ENCODE measurements at regions not wholly inside any gene's neighbourhood (a gene's known extent, or its start where the extent isn't known, plus 50 kb on each side); places are given as distances from the start of the nearest gene placed in this dataset.
"Not testable (repeated sequence)": the region's sequence is repeated elsewhere in the genome, so short reads cannot be mapped to it uniquely, and the experiment has no call there.

DNA sequence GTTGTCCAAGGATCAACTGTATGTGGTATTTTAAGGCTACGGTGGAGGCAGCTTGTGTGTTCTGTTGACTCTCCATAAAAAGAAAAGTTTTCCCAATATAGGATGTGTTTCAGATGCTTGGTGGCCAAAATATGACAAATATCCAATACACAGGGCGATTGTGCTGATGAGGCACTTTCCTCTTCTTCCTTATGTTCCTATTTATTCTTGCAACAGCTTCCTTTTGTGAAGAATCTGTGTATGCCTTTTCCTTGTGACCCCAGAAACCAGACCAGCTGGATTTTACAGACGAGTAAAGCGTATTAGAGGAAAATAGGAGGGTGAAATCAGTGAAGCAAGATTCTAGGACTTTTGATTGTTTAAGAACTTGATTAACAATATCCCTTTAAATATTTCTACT is 452.0 kb downstream of the DMAC1 start:
- no peak for DNase-seq (ENCODE audit: low read depth in 2 of 2)

DNA sequence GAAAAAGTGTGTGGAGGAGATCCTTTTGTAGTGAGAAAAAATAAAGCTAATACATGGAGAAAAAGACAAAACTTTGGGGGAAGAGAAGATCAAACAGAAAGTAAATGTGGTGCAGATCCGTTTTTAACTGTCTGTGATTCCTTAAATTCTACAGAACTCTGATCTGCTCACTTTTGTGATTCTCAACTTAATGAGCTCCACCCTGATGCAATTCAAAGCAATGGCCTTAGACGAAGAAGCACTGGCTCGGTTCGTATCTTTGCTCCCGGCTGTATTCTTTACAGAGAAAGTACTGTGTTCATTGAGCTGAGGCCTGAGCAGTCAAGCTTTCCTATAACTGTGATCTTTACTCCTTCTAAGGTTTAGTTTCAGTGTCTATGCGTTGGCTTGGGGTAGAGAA is 453.4 kb downstream of the DMAC1 start:
- DNase-seq (ENCODE audit: low read depth in 2 of 2): no peak

DNA sequence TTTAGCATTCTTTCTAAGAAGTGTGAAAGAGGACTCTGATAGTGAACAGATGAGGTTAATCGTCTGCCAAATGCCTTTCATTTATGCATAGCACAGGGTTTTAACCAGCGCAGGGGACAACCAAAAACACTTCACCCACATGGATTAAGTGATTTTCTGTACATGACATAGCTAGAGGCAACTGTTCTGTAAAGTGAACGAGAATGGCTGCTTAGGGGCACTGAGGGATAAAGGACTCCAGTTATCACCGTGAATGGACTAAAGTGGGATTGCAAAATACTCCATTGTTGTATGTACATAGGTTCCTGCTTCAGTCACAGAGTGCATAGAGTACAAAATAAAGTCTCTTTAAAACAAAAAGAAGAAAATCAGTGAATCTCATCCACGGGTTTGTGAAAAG is 456.8 kb downstream of the DMAC1 start:
- no peak for DNase-seq (ENCODE audit: low read depth in 2 of 2)

DNA sequence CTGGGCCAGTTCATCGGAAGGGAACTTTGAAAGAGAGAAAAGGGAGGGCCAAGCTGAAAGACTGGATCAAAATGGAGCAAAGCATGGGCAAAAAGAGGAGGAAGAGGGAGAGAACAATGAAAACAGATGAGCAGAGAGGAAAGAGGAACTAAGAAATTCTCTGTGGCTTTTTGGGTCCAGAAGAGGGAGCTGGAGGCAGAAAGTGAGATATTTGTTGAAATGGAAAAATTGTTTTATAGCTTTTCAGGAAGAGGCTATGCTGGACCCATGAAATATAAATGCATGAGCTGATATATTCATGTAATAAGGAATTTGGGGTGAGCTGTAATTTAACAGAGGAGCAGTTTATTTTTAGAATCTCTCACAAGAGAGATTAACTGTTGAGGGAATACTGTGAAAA is 457.3 kb downstream of the DMAC1 start:
- DNase-seq (ENCODE audit: low read depth in 2 of 2): no peak

DNA sequence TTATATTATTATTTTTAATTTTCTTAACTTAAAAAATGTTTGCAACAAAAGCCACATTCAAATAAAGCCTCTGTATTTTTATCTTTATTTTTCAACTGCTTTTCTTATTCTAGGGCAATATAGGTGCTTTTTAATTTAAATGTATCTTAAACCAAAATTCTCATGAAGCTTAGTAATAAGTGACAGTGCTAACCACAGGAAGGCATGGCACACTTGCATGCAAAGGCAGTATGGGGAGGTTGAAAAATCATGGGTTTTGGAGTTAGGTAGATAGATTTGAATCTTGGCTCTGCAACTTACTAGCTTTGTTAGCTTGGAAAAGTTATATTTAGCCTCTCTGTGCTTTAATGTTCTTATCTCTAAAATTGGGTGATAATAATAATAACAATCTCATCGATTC is 458.0 kb downstream of the DMAC1 start:
- DNase-seq (ENCODE audit: low read depth in 2 of 2): no peak

DNA sequence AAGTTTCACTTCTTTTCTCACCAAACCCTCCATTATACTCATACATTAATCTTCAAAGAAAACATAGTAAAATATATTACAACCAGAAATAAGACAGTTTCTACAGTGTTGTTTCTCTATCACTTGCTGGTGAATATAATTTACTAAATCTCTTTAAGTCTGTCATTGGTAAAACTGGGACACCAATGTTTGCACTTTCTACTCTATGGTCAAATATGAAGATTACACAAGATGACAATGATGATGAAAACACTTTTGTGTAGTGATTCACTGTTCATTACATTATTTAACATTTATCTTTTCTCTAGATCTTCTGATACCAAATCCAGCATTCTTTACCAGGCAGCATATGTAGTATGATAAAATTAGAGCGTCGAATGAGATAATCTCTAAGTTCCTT is 459.1 kb downstream of the DMAC1 start:
- no peak for DNase-seq (ENCODE audit: low read depth in 2 of 2)

DNA sequence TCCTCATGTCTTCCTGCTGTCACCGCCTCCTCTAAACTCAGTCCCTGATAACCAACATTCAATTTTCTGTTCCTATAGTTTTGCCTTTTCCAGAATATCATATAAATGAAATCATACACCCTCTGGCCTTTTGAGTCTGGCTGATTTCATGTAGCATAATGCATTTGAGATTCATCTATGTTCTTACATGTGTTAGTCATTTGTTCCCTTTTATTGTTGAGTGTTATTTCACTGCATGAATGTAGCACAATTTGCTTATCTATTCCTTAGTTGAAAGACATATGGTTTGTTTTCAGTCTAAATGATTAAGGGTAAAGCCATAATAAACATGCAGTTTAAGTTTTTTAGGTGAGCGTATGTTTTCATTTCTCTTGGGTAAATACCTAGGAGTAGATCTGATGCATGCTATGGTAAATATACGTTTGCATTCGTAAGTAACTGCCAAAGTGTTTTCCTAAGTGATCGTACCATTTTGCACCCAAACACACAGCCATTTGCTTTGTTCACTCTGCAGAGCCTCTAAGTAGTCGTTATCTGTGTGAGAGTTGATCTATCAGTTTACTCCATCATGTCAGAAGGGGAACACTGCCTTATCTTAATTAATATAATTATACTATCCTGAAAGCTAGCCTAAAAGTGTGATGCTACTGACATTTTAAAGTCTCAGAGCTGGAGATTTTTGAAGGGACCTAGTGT is 460.8 kb downstream of the DMAC1 start:
- DNase-seq (ENCODE audit: low read depth in 2 of 2): no peak

DNA sequence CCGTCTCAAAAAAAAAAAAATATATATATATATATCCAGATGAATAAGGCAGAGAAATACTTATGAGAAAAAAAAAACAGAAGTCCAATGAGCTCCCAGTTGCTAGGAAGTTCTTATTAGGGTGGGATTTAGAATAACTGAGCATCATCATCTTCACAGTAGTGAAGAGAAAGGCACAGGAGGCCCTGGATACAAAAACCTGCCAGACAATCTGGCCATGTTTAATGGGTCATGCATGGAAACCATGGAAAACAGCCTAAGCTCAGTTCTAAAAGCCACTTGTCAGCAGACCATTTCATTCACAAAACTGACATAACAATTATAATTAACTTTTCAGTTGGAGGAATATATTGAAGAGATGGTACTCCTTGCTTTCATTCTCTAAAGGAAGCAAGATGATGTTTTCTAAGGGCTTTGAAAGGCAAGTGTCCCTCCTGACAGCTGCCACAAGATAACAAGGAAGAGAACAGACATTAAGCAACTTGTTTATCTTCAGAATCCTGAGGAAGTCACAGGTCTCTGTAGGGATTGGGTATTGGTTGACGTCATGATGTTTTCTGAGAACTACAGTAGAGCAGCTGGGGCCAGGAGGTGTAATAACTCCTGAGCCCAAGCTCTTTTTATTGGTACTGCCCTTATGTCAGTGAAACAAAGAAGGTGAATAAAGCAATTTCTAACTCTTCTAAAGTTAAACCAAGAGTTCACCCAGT is 463.1 kb downstream of the DMAC1 start:
- DNase-seq (ENCODE audit: low read depth in 2 of 2): no peak

DNA sequence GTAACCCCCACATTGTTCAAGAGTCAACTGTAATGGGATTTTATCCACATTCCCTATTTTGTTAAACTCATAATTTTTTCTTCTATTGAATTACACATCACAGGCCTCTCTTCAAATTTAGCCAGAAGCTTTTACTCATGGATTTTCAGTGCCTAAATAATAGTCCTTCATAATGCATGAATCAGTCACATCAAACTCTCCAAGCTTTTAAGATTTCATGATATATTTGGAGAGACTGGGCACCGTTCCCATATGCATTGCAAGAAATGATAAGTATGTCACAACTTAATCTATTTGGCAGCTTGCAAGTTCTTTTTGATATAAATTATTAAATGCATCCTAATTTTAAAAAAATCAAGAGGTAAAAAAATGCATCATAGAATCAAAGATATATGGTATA is 465.9 kb downstream of the DMAC1 start:
- DNase-seq (ENCODE audit: low read depth in 2 of 2): no peak

DNA sequence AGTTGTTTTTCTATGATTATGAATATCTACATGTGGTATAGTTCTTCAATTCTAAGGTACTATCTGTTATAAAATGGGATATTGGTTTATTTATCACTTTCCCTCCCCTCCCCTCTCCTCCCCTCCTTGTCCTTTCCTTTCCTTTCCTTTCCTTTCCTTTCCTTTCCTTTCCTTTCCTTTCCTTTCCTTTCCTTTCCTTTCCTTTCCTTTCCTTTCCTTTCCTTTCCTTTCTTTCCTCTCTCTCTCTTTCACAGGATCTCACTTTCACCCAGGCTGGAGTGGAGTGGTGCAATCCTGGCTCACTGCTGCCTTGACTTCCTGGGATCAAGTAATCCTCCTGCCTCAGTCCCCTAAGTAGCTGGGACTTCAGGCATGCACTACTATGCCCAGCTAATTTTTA is 466.8 kb downstream of the DMAC1 start:
- DNase-seq (ENCODE audit: low read depth in 2 of 2): no peak

DNA sequence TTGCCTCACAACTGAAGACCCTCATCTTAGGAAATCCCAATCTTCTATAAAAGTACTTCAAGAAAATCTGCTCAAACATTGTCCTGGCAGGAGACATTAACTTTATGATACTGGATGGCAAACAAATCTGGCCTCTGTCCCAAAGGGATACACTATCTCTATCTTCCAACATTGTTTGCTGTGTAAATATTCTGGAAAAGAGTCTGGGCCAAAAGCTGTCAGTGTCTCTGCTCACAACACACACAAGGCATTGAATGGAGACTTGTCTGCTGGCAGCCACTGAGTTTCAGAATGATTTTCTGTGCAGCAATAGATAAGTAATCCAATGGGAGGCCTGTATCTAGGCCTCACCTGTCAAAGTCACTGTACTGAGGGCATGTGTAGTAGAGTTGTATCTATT is 471.1 kb downstream of the DMAC1 start:
- no peak for DNase-seq (ENCODE audit: low read depth in 2 of 2)

DNA sequence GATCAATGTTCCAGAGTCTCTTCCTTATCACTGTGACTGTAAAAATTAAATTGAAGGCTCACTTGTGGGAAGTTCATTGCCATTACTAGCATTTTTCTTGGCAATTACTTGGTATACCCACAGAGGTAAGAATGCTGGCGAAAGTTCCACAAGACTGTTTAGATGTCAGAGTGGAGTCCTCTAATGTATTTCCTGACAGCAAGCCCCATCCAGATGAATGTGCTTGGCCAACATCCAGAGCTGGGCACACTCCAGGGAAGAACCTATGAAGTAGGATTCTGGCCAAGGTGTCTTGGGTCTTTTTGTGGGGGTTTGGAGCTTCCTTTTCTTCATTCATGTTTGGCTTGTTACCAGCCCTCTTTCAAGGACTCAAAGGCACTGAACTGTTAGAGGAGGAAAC is 473.6 kb downstream of the DMAC1 start:
- DNase-seq (ENCODE audit: low read depth in 2 of 2): no peak

DNA sequence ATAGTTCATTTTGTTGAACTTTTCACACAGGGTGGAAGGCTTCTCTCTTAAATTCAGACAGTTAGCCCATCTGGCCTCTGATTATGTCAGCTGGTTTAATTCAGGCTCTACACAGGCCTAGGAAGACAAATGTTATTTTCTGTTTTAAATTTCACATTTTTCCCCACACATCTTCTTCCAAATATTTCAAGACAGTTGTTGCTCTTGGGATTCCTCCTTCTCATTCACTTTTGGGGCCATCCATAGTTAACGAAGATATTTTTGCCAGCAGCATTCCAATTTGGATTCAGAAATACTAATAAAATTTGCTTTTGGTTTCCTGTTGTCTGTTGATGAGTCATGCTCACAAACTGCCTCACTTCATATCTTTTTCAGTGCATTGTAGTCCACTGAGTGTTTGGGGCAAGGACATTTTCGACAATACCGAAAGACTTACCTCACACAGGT is 475.4 kb downstream of the DMAC1 start:
- no peak for DNase-seq (ENCODE audit: low read depth in 2 of 2)

DNA sequence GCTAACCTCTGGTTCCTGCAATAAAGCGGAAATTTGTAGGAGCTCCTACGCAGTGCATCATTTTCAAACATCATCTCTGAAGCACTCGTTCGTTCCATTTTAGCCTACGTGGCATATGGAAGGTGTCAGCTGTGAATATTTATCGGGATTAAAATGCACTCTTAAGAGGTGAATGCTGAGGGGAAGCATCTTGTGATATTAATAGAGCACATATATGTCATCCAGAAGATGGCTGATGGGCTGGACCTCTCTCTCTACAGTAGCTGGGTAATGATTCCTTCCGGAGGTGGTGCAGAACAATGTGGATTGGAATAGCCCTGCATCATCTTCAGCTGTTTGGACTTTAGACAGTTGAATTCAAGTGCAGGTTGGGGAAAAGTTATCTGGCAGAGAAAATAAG is 478.7 kb downstream of the DMAC1 start:
- no peak for DNase-seq (ENCODE audit: low read depth in 2 of 2)

DNA sequence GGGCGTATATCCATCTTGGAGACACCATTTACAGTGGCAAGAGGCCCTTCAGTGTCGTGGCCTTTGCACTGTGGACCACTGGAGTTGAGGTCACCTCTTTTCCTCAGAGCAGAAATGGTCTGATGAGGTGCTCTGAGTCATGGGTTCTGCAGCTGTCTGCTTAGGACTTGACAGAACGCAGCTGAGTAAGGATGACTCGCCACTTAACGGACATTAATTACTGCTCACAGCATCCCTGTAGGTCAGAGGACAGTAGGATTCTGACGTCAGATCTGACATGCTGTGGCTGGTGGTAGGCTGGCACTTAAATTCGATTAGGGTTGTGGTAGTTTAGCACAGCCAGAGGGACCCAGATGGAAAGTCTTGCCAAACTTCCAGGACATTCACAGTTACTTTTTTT is 479.4 kb downstream of the DMAC1 start:
- no peak for DNase-seq (ENCODE audit: low read depth in 2 of 2)

DNA sequence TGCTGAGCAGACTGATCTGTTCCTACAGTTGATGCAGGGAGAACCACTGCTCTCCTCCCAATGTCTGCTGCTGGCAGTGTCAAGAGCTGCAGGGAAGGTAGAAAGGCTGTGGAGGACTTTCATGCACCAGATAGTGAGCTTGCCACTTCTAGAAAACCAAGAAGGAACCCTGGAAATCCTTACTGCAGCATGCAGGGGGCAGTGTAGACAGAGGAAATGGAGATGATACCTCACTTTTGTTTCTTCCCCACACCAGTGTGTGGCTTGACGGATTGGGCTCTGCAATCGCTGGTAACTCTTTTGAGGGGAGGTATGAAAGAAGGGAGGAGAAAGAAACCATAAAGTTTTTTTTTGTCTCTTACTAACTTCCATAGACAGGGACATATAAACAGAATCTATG is 480.7 kb downstream of the DMAC1 start:
- DNase-seq (ENCODE audit: low read depth in 2 of 2): no peak

DNA sequence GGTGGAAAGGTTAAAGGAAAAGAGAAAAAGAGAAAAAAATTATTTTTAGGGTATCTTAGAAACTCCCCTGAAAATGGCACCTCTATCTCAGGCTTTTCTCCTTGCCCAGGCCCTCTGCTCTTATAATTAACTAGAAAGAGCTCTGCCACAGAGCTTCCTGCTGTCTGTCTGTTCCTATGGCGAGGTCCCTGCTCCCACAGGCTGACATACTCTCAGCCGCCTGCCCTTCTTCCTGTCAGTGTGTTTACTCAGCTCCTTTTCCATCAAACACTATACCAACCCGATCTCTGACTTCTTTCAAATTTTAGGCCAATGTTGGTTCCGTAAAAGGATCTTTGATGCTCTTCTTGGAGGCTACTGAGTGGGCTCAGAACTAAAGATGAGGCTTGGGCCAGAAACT is 482.6 kb downstream of the DMAC1 start:
- DNase-seq (ENCODE audit: low read depth in 2 of 2): no peak

DNA sequence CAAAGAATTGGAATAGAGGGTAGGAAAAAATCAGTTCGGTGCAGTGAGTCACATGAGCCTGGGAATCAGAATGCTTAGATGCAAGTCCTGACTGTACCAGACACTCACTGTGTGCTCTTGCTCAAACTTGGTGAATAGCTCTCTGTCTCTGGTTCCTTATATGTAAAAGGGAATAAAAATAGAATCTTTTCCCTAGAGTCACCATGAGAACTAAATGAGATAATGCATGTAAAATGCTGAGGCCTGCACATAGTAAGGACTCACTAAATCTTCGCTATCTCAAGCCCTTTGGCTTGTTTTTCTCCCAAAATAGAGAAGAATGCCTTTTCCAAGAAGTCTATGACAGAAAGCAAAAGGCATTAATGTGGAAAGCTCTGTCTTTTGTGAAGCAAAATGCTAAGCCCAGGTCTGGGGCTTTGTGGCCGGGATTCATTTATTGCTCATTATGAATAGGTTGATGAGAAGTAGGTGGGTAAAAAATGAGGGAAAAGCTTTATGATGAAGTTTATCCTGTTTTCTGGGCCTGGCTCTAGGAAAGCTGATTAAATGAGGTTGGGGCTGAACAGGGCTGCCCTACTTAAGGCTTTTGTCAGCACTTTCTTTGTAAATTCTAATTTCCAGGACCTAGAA is 483.3 kb downstream of the DMAC1 start:
- DNase-seq (ENCODE audit: low read depth in 2 of 2): no peak

DNA sequence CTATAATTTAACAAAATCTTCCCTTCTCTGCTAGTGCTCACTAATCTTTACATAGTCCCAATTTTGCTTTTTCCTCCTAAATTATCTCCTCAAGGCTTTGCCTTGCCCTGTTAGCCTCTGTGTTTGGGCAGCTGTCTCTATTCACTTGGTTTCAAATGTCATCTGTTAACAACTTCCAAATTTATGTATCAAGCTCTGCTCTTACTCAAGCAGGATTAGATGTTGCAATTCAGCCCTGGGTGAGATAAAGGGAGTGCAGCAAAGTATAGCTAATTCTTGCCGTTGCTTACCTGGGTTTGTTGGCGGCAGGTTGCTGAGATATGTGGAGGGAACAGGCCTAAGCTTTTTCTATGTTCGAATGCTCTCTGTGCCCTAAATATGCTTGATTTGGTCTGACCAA is 483.8 kb downstream of the DMAC1 start:
- DNase-seq (ENCODE audit: low read depth in 2 of 2): no peak

DNA sequence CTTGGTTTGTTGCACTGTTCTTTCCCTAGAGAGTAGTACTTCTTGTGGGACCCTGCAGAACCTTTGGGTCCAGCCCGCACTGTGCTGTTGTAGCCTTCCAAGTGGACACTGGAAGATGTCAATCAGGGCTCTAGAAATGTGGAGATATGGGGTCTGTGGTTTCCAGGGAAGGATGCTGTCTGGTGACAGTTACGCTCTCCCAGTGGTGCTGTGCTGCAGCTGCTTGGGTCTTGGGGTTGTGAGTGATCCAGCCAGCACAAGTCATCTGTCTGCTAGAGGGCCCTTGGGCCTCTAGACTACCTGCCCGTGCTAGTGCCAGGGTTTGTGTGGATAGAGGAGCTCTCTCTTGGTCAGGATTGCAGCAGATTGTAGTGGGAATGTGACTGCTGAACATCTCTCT is 484.5 kb downstream of the DMAC1 start:
- DNase-seq (ENCODE audit: low read depth in 2 of 2): no peak

DNA sequence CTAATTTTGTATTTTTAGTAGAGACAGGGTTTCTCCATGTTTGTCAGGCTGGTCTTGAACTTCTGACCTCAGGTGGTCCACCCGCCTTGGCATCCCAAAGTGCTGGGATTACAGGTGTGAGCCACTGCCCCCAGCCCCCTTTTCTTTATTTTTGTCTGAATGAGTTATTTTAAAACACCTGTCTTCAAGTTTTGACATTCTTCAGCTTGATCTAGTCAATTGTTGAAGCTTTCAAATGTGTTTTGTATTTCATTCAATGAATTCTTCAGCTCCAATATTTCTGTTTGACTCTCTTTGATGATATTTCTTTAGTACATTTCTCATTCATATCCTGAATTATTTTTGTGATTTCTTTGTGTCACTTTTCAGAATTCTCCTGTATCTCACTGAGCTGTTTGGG is 486.2 kb downstream of the DMAC1 start:
- DNase-seq (ENCODE audit: low read depth in 2 of 2): no peak

DNA sequence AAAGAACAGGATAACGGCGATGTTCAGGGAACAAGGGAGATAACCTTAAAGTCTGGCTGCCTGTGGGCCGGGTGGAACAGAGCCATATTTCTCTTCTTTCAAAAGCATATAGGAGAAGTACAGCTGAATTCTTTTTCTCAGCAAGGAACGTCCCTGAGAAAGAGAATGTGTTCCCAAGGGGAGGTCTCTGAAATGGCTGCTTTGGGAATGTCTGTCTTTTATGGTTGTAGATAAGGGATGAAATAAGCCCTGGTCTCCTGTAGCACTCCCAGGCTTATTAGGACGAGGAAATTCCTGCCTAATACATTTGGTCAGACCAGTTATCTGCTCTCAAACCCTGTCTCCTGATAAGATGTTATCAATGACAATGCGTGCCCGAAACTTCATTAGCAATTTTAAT is 490.5 kb downstream of the DMAC1 start:
- not testable (repeated sequence) for DNase-seq (ENCODE audit: low read depth in 2 of 2)

DNA sequence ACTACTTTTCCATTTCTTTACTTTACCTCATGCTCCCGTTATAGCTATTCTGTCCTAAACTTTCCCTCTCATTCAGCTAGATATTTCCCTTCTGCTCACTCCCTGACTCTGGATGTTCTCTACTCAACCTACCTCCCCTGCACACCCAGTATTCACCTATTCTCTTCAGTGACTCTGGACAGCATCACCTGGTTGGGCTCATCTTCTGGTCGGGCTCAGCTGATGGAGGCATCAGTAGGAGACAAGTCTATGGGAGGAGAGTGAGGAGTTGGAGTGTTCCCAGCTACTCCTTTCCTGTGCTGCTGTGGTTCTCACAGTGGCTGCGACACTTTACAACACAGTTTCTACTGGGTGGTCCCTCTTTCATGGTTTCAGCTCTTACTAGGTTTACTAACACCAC is 493.9 kb downstream of the DMAC1 start:
- no peak for DNase-seq (ENCODE audit: low read depth in 2 of 2)

Data from stimulated activated CD8-positive, alpha-beta memory T cell treated with anti-CD3 and anti-CD28 coated beads, Interleukin-7, amount 100 ng/mL, for 1 hour (primary cell).